ENCODE measurements at regions not wholly inside any gene's neighbourhood (a gene's known extent, or its start where the extent isn't known, plus 50 kb on each side); places are given as distances from the start of the nearest gene placed in this dataset.

- TF ChIP-seq REST (IDR thresholded peaks at IDR 0.05; ENCODE audit: insufficient read depth in 1 of 2, low read depth in 2 of 2, low read length in 2 of 2) (no peak), POLR2AphosphoS5 (IDR thresholded peaks at IDR 0.05; ENCODE audit: low read depth, low read length) (no peak), FOXP2 (optimal IDR thresholded peaks at IDR 0.05; ENCODE audit: borderline replicate concordance, extremely low read depth, extremely low read length, insufficient read depth) (no peak), TAF1 (IDR thresholded peaks at IDR 0.05; ENCODE audit: borderline replicate concordance, insufficient read depth, low read length) (no peak), SIN3A (IDR thresholded peaks at IDR 0.05; ENCODE audit: borderline replicate concordance, insufficient read depth, low read length) (no peak)
Observed at GRCh38 chr11:126139111-126140091, 72.0 kb downstream of the RPUSD4 start.

All from PFSK-1 (cell line).